Endodermal cell (in vitro differentiated cells): ENCODE measurements at regions not wholly inside any gene's neighbourhood (a gene's known extent, or its start where the extent isn't known, plus 50 kb on each side); places are given as distances from the start of the nearest gene placed in this dataset.

ENCODE experiments used
- DNase-seq: peaks from one replicate; pipeline ENCODE4 v3.0.0-alpha.2; 2017
- H3K27ac ChIP-seq: 2 replicates; pipeline ENCODE4 v1.5.1; 2013; ENCODE audit warnings: mild to moderate bottlenecking, low read depth, low read length, moderate library complexity
- H3K27me3 ChIP-seq: 2 replicates; pipeline ENCODE4 v1.6.1; 2013; ENCODE audit warnings: mild to moderate bottlenecking, low read length, moderate library complexity; ENCODE audit not compliant: insufficient read depth, control insufficient read depth, poor library complexity, severe bottlenecking
- H3K36me3 ChIP-seq: 2 replicates; pipeline ENCODE4 v1.7.0; 2013; ENCODE audit warnings: mild to moderate bottlenecking, low read length, moderate library complexity; ENCODE audit not compliant: control insufficient read depth, insufficient read depth
- H3K4me1 ChIP-seq: one replicate; pipeline ENCODE4 v1.7.0; 2013; ENCODE audit warnings: low read length; ENCODE audit not compliant: control insufficient read depth, insufficient read depth
- H3K4me3 ChIP-seq: 2 replicates; pipeline ENCODE4 v1.5.1; 2013; ENCODE audit warnings: mild to moderate bottlenecking, low read length, moderate library complexity
- H3K9ac ChIP-seq: 2 replicates; pipeline ENCODE4 v1.6.1; 2013; ENCODE audit warnings: mild to moderate bottlenecking, low read length, moderate library complexity; ENCODE audit not compliant: poor library complexity, severe bottlenecking; ENCODE audit errors: extremely low read depth
- H3K9me3 ChIP-seq: 2 replicates; pipeline ENCODE4 v1.6.1; 2013; ENCODE audit warnings: mild to moderate bottlenecking, low read length, moderate library complexity; ENCODE audit not compliant: control insufficient read depth
- H3K27ac Mint-ChIP-seq: 2 replicates; pipeline ENCODE4 v1.8.0; 2020; ENCODE audit warnings: mixed read lengths
- H3K27me3 Mint-ChIP-seq: 2 replicates; pipeline ENCODE4 v1.8.0; 2021; ENCODE audit warnings: mild to moderate bottlenecking, mixed read lengths; ENCODE audit not compliant: insufficient read depth
- H3K36me3 Mint-ChIP-seq: 2 replicates; pipeline ENCODE4 v1.8.0; 2020; ENCODE audit warnings: low read depth, mixed read lengths
- H3K4me1 Mint-ChIP-seq: 2 replicates; pipeline ENCODE4 v1.8.0; 2020; ENCODE audit warnings: mixed read lengths
- H3K4me3 Mint-ChIP-seq: 2 replicates; pipeline ENCODE4 v1.8.0; 2020; ENCODE audit warnings: mild to moderate bottlenecking, moderate library complexity, mixed read lengths
- H3K9me3 Mint-ChIP-seq: 2 replicates; pipeline ENCODE4 v1.8.0; 2020; ENCODE audit warnings: mild to moderate bottlenecking, mixed read lengths
- CTCF ChIP-seq: fragments of 200-600 bp; sonication (generic); conservative IDR thresholded peaks from 2 replicates; pipeline ENCODE4 v1.5.0; 2021; ENCODE audit warnings: antibody characterized with exemption, mild to moderate bottlenecking
- WGBS, 2 experiments: methylation state at CpG; one replicate each; pipeline versions ENCODE4 v1.1.5 to v1.1.7; 2013; ENCODE audit warnings: missing lambda C conversion rate in 2 of 2, mixed read lengths in 1 of 2; ENCODE audit not compliant: insufficient coverage in 1 of 2, insufficient read length in 1 of 2; 5-methylcytosine and 5-hydroxymethylcytosine counted together

GRCh38 chr11:19633276-19633675, 79.4 kb upstream of the NAV2 start:
- WGBS, 2 experiments: 93 to 95% methylated on average over 7 of the region's 7 CpGs
- peaks cover 6% of the 10 kb centered on the region for H3K9me3 Mint-ChIP-seq
- Histone ChIP-seq H3K4me1 (no peaks in the 10 kb centered on the region), H3K9ac (no peak overlapping the region), H3K27me3 (no peaks in the 10 kb centered on the region), H3K27ac (no peak overlapping the region), H3K9me3 (no peaks in the 10 kb centered on the region), H3K4me3 (no peak overlapping the region), H3K36me3 (no peaks in the 10 kb centered on the region)
- H3K27me3 Mint-ChIP-seq: no peaks in the 10 kb centered on the region
- H3K4me1 Mint-ChIP-seq: no peaks in the 10 kb centered on the region
- no peak overlapping the region for H3K4me3 Mint-ChIP-seq
- H3K27ac Mint-ChIP-seq: no peak overlapping the region
- no peaks in the 10 kb centered on the region for H3K36me3 Mint-ChIP-seq
- TF ChIP-seq CTCF: no peak
- DNase-seq: no peak

GRCh38 chr11:19632499-19632834, 80.2 kb upstream of the NAV2 start:
- H3K4me3 Mint-ChIP-seq: no peak overlapping the region
- H3K9ac ChIP-seq: no peak overlapping the region
- peaks cover 6% of the 10 kb centered on the region for H3K9me3 Mint-ChIP-seq
- no peak for DNase-seq
- H3K4me1 ChIP-seq: no peaks in the 10 kb centered on the region
- H3K36me3 Mint-ChIP-seq: no peaks in the 10 kb centered on the region
- no peaks in the 10 kb centered on the region for H3K36me3 ChIP-seq
- no peaks in the 10 kb centered on the region for H3K27me3 Mint-ChIP-seq
- H3K9me3 ChIP-seq: no peaks in the 10 kb centered on the region
- no peak overlapping the region for H3K4me3 ChIP-seq
- no peak for TF ChIP-seq CTCF
- H3K27ac ChIP-seq: no peak overlapping the region
- no peak overlapping the region for H3K27ac Mint-ChIP-seq
- WGBS, 2 experiments: 50 to 88% methylated on average over 2 to 3 of the region's 3 CpGs
- no peaks in the 10 kb centered on the region for H3K4me1 Mint-ChIP-seq
- no peaks in the 10 kb centered on the region for H3K27me3 ChIP-seq

- Histone ChIP-seq H3K36me3 (no peaks in the 10 kb centered on the region), H3K9ac (no peak overlapping the region), H3K27me3 (no peaks in the 10 kb centered on the region), H3K4me1 (no peaks in the 10 kb centered on the region), H3K9me3 (no peaks in the 10 kb centered on the region), H3K4me3 (no peak overlapping the region), H3K27ac (peak overlapping the region; percentile 10)
- no peaks in the 10 kb centered on the region for H3K4me1 Mint-ChIP-seq
- no peak overlapping the region for H3K4me3 Mint-ChIP-seq
- H3K36me3 Mint-ChIP-seq: no peaks in the 10 kb centered on the region
- DNase-seq: no peak
- WGBS, 2 experiments: 87 to 95% methylated on average over 7 to 9 of the region's 9 CpGs
- H3K9me3 Mint-ChIP-seq: peaks cover 6% of the 10 kb centered on the region
- H3K27me3 Mint-ChIP-seq: no peaks in the 10 kb centered on the region
- no peak for TF ChIP-seq CTCF
- H3K27ac Mint-ChIP-seq: no peak overlapping the region
Observed at GRCh38 chr11:19631712-19632498, 80.7 kb upstream of the NAV2 start.
